ENCODE measurements at regions not wholly inside any gene's neighbourhood (a gene's known extent, or its start where the extent isn't known, plus 50 kb on each side); places are given as distances from the start of the nearest gene placed in this dataset.

DNA sequence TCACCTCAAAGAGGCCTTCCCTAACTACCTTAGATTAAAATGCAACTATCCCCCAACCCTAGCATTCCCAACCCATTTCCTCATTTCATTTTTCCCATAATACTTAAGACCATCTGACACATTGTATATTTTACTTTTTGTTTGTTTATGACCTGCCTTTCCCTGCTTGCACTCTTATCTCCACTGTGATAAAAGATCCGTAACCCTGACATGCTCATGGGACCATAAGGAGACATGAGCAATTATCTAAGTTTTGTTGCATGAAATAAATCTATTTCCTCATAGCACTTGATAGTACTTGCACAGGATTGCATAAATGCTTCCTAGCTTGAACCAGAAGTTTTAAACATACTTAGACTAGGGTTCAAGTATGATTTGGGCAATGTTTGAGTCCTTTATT is 323.7 kb downstream of the NPR3 start:
- TF ChIP-seq, protein P1, sequence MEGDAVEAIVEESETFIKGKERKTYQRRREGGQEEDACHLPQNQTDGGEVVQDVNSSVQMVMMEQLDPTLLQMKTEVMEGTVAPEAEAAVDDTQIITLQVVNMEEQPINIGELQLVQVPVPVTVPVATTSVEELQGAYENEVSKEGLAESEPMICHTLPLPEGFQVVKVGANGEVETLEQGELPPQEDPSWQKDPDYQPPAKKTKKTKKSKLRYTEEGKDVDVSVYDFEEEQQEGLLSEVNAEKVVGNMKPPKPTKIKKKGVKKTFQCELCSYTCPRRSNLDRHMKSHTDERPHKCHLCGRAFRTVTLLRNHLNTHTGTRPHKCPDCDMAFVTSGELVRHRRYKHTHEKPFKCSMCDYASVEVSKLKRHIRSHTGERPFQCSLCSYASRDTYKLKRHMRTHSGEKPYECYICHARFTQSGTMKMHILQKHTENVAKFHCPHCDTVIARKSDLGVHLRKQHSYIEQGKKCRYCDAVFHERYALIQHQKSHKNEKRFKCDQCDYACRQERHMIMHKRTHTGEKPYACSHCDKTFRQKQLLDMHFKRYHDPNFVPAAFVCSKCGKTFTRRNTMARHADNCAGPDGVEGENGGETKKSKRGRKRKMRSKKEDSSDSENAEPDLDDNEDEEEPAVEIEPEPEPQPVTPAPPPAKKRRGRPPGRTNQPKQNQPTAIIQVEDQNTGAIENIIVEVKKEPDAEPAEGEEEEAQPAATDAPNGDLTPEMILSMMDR (conservative IDR thresholded peaks at IDR 0.05) = no peak
- TF ChIP-seq ZFX (IDR thresholded peaks at IDR 0.05) = no peak
